GM19452 (cell line): ENCODE measurements at regions not wholly inside any gene's neighbourhood (a gene's known extent, or its start where the extent isn't known, plus 50 kb on each side); places are given as distances from the start of the nearest gene placed in this dataset.

Experiments
- ATAC-seq: cut with Tn5 transposase; IDR thresholded peaks from one replicate; pipeline ENCODE4 v1.9.1; 2021; ENCODE audit not compliant: unreplicated experiment

DNA sequence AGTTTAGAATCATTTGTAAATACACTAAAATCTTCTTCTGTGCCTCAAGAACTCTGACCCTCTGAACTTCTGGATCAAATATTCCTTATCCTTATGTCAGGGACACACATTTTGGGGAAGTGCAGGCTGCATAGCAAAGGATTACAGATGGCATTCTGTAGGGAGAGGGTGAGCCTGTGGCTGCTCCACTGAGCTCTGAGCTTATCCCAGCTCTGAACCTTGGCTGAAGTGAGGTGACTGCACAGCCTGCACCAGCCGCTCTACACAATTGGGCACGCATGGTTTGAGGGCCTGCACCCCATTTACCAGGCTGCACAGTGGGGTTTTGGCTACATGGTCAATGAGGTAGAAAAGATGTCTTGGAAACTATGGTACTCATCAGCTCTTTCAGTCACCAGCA is 251.6 kb downstream of the GALR1 start:
- no peak for ATAC-seq

DNA sequence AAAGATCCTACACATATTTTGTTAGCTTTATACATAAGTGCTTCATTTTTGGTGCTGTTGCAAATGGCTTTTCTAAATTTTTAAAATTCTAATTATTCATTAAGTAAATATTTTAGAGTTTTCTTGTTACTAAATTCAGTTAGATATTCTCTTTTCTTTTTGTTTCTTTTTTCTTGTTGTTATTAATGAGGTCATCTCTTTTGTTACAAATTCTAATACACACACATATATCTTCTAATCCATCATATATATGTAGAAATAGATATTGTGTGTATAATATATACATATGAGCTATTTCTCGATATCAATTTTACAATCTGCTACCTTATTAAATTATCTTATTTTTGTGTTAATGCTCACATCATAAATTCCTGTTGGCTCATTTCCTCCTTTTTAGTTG is 255.9 kb downstream of the GALR1 start:
- ATAC-seq: no peak

DNA sequence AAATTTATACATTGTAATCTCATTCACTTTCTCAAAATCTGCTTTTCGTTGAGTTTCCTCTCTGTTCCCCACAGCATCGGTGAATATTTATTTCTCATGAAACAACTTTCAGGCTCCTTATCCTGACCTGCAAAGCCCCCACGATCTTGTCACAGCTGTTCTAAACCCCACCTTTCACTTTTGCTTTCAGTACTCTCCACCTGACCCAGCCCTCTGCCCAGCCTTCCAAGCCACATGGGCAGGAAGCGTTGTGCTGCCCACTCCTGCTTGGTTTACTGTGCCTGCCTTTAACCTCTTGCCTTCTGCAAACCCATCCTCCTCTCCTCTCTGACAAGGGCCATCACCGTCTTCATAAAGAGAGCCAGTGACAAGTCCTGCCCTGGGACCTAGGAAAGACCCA is 262.5 kb downstream of the GALR1 start:
- no peak for ATAC-seq

DNA sequence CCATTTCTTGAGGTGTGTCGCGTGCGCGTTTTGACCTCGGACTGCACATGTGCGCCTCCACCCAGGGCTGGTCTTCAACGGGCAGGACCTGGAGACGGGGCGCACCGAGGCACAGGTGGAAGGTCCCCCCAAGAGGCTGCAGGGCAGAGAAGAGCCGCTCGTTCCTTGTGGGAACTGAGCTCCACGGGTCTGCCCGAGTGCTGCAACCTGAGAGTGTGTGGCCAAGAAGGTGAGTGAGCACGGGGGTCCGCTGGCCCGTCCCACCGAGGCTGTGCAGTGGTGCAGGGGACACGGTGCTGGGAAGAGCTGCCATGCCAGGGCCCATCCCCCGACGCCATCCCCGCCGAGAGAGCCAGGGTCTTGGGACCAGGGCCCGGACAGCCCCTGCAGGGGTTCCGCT is 268.3 kb downstream of the GALR1 start:
- ATAC-seq: no peak

DNA sequence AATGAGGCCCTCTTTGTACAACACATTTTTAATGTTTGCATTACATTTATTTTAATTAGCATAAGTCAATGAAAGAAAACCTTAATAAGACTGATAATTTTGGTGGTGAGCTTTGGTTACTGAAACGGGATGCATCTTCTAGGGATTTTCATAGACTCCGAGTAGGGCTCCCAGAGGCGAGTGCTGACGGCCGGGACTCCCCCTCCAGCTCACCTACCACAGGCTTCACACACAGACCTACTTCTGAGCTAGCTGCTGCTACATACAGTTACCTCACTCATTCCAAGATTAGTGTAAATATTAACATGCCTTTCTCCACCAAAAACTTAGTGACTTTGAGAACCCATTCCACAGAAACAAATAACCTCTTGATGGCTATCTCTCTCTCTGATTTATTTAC is 271.1 kb downstream of the GALR1 start:
- no peak for ATAC-seq

DNA sequence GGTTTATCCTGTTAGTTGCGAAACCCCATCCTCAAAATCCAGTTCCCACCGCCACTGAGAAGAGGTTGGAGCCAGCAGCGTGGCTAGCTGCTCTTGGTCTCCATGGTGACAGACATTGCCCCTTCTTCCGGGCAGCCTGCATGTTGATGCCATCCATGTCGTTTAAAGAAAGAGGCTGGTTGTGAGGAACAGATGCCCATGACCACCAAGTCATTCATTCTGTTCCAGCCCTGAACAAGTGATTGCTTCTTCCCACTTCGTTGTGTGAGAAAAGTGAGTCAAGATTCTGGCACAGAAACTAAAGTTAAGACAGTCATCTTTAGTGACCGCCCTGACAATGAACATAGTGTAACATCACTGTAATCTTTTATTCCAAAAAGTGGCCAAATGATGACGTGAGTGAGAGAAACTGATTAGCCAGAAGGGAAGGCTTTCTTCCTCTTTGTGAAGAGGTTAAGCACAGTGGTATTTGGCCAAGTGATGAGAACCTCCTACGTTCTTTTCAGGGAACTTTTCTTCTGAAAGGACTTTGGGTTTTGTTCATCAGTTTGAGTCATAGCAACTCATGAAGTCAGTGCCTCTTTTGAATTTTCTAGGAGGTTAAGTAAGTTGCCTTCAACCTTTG is 272.5 kb downstream of the GALR1 start:
- no peak for ATAC-seq

DNA sequence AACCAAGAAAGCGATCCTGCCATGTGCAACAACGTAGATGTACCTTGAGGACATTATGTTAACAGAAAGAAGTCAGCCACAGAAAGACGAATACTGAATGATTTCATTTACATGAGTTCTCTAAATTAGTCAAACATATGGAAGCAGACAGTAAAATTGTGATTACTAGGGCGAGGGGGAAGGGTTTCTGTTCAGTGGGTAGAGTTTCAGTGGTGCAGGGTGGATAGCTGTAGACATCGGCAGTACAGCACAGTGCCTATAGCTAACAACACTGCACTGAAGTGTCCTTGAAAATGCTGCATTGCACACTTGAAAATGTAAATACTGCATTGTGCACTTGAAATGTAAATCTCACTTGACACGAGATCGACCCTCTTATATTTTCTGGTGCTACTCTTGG is 275.3 kb downstream of the GALR1 start:
- no peak for ATAC-seq

DNA sequence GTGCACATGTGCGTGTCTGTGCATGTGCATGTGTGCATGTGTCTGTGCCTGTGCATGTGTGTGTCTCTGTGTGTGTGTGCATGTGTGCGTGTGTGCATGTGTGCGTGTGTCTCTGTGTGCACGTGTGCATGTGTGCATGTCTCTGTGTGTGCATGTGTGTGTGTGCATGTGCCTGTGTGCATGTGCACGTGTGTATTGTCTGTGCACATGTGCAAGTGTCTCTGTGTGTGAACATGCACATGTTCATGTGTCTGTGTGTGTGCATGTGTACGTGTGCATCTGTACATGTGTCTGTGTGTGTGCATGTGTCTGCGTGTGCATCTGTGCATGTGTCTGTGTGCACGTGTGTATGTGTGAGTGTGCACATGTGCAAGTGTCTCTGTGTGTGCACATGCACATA is 277.3 kb downstream of the GALR1 start:
- no peak for ATAC-seq

DNA sequence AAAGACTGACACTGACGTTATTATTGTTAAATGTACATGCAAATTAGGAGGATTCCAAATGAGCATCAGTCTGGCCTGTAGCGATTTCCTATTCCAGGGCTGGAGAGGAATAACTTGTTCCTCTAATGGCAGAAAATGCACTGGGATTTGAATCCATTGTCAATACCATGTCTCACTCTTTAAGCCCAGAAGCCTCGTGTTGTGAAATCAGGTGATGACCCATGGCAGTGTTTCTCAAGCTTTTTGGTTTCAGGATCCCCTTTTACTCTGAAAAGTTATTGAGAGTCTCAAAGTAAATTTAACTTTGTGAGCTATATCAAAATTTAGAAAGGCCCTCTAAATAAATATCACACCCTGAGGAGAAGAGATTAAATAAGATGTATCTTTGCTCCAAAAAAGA is 279.2 kb downstream of the GALR1 start:
- ATAC-seq: no peak

DNA sequence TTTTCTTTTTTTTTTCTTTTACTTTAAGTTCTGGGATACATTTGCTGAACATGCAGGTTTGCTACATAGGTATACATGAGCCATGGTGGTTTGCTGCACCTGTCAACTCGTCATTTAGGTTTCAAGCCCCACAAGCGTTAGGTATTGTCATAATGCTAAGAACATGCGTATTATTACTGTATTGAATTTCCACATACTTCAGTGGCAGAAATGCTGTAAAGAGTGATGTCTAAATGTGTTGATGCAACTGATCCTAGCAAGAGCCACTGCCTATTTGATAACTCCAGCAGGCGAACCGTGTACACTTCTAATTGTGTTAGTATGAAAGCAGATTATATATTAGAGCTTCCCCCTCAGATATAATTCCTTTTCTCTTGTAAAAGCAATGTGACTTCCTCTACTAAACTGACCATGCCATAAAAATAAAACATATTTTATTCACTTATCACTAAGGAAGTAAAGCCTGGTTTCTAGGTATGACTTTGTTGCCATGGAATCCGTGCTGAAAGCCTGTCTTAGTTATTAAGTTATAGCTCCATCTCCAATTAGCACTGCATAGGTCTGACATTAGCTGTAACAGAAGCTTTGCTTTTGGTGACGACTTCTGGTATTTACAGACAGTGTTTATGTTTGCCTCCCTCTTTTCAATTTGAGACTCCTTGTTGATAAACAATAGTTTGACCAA is 280.0 kb downstream of the GALR1 start:
- ATAC-seq: no peak

DNA sequence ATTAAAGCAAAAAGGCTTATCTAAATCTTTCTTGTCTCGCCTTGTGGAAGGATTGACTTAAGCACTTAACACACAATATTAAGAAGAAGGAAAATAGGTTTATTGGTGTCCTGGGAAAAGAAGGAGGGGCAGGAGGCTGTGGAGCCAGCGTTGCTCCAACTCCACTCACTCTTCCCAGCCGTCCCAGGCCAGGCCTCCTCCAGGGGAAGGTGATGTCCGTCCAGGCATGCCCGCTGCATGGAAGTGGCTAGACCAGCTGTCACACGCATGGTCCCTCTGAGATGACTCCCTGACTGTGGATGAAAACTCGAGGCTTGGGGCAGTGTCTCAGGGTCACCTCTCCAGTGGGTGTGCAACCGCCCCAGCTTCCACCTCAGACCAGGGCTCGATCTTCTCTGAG is 281.1 kb downstream of the GALR1 start:
- no peak for ATAC-seq

DNA sequence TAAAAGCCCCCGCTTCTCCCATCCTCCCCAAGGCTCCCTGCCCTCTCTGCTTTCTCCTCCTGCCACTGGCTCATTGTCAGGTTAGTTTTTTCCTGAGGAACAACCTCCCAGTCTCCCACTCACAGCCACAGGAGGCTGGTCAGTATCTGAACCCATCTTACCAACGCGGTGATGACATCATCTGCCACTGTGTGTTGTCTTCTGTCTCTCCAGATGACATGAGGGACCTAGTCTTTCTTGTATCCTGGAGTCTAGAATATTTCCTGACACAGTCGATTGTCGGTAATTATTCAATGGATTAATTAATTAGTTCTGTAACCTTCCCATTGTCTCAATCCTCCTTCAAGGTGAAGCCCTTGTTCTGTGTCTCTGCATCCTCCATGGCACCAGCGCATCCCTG is 290.2 kb downstream of the GALR1 start:
- no peak for ATAC-seq

DNA sequence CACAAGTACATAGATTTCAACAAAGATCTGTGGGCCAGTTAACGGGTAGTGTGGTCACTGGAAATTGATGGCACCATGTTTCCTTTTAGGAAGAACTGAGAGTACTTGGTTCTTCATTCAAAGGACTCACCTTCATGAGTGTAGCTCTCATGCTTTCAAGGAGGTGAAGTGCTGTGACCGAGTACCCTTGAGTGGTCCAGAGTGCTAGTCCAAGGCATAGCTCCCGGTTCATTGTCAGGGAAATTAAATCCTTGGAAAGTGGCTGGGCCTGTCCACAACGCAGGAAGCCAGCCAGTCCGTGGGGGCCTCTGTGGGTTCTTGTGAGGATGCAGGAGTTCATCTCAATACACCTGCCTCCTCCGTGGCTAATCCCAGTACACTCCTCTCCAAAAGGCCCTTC is 295.1 kb downstream of the GALR1 start:
- no peak for ATAC-seq

DNA sequence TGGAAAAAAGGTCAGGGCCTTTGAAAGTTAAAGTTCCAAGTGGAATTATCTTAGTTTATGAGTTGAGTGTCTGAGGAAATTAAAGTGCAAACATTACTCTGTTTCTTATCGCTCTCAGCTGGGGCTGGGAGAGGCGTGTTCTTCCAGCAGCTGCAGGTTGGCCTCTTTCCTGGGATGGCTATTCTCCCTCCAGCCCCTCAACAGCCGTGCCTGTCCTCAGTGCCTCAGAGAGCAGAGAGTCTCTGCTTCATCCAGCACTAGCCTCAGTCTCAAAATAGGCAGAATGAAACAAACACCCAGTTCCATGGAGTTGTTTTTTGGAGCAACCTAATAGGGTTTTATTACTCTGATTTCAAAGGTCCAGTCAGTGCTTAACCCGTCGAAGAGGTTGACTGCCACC is 298.1 kb downstream of the GALR1 start:
- no peak for ATAC-seq

DNA sequence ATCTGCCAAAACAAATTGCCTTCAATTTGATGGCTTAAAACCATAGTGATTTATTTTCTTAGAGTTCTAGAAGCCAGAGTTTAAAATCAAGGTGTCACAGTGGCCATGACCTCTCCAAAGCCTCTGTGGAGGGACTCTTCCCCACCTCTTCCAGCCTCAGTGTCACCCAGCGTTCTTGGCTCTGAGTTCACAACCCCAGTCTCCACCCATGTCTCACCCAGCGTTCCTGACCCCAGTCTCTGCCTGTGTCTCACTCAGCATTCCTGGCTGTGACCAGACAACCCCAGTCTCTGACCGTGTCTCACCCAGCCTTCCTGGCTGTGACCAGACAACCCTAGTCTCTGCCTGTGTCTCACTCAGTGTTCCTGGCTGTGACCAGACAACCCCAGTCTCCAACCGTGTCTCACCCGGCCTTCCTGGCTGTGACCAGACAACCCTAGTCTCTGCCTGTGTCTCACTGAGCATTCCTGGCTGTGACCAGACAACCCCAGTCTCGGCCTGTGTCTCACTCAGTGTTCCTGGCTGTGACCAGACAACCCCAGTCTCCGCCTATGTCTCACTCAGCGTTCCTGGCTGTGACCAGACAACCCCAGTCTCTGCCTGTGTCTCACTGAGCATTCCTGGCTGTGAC is 299.3 kb downstream of the GALR1 start:
- ATAC-seq: no peak

DNA sequence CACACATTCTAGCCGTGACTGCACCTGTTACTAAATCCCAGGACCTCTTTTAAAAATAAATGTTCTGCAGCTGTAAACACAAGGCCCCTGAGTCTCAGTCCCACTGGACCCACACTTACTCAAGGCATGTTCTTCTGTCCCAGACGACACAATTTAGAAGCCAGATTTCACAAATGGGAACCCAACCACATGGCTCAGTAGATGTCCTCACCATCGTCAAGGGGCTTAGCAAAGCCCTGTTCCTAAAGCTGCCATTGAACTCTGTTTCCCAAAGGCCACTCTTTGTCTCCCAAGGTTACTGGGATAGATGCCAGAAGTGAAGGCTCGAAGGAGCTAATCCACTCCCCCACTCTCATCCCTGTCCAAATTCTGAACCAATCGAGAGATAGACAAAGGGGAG is 301.0 kb downstream of the GALR1 start:
- ATAC-seq: no peak

DNA sequence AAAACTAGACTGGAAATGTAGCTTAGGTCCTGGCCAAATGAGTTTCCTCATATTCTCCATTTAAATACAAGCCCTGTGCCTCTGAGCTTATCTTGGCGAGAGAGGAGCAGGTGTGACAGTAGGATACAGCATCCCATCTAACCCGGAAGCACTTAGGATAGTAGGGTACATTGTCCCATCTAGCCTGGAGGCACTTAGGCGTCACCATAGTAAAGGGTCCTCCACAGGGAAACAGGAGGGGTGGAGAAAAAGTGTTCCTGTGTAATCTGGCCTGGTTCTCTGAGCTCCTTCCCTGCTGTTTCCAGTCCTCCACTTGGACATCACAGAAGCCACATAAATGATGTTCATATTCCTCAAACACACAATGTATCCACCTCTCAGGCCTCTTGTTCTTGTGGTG is 301.4 kb downstream of the GALR1 start:
- ATAC-seq: no peak

DNA sequence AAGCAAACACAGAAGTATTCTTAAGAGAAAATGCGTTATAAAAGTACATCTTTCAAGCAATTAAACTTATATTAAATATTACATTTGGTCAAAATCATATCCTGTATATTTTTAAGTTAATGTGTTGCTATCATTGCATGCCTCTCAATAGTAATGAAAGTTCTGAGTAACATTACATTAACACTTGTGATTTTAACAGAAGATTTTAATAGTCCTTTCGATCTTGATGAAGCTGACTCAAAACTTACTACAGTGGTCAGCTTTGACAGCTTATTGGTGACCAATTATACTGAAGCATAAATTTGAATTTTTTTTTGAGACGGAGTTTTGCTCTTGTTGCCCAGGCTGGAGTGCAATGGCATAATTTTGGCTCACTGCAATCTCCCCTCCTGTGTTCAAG is 303.3 kb downstream of the GALR1 start:
- no peak for ATAC-seq

DNA sequence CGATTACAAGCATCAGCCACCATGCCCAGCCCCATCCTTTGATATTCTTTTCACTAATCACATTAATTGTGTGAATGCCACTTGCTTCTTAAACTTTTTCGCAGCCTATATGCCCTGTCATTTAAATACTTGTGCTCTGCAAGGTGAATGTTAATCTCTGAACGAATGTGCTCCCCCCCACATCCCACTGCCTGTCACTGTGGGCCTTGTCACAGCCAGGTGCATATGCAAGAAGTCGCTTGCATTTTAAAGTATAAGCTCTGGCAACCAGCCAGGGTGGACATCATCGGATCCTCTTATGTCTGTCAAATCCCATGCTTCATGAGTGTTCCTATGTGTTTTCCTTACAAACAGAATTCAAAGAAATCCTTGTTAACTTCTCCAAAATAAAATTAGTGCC is 304.4 kb downstream of the GALR1 start:
- ATAC-seq: no peak

DNA sequence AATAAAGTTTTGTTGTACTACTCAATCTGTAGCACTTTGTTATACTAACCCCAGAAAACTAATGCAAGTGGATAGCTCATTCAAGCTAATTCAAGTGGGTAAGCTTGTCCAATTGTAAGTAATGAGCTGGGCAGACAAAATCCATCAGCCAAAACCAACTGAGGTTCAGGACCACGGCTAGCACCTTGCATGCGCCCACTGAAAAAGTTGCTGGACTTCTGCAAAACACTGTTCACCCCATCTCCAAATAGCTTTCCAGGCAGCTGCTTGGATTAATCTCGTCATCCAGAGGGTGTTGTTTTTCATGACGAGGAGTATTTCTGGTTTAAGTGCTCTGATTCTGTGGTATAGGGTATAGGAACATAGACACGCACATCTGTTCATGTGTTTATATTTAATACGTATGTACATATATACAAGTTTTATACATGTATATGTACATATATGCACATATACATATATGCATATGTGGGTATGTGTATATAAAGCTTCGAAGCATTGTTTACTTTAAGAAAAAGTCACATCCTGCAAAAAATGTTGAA is 307.5 kb downstream of the GALR1 start:
- no peak for ATAC-seq

DNA sequence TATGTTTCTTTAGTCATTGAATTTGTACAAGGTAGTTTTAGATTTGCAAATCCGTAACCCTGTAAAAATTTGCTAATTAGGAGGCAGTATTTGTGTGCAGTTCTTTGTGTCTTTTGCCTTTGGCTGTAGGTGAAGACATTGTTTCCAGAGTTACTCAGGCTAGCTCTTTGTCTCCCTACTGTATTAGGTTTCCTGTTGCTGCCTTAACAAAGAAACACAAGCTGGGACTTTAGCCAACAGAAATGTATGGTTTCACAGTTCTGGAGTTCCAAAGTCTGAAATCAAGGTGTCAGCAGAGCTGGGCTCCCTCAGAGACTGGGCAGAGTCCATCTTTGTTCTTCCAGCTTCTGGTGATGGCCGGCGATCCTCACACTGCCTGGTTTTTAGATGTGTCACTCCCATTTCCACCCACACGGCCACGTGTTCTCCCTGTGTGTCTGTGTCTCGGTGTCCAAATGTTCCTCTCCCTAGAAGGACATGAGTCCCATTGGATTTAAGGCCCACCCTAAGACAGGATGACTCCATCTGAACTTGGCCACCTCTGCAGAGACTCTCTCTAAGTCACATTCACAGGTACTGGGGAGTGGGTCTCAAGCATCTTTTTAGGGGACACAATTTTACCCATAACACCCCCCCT is 309.7 kb downstream of the GALR1 start:
- no peak for ATAC-seq
